Peyer's patch (tissue), 4 donors: ENCODE measurements at regions not wholly inside any gene's neighbourhood (a gene's known extent, or its start where the extent isn't known, plus 50 kb on each side); places are given as distances from the start of the nearest gene placed in this dataset.

Experiments
- DNase-seq, 3 donors: peaks; one replicate each; pipeline ENCODE4 v3.0.0-alpha.2; 2017 to 2019
- H3K27ac ChIP-seq, 4 donors: fragments of 200-600 bp; sonication (generic); one replicate each; pipeline ENCODE4 v1.5.1; 2016 to 2019
- H3K27me3 ChIP-seq, 2 donors: fragments of 200-600 bp; sonication (generic); one replicate each; pipeline ENCODE4 v1.5.1; 2019
- H3K36me3 ChIP-seq, 3 donors: fragments of 200-600 bp; sonication (generic); one replicate each; pipeline ENCODE4 v1.5.1; 2016 to 2019
- H3K4me1 ChIP-seq, 4 donors: fragments of 200-600 bp; sonication (generic); one replicate each; pipeline ENCODE4 v1.5.1; 2016 to 2019
- H3K4me3 ChIP-seq, 4 donors: fragments of 200-600 bp; sonication (generic); 1 replicate in 3 of 4; 2 replicates in 1 of 4; pipeline ENCODE4 v1.5.1; 2016 to 2019; ENCODE audit warnings: mild to moderate bottlenecking in 1 of 4
- H3K9me3 ChIP-seq, 4 donors: fragments of 200-600 bp; sonication (generic); one replicate each; pipeline ENCODE4 v1.5.1; 2016 to 2019; ENCODE audit warnings: mild to moderate bottlenecking in 1 of 4
- CTCF ChIP-seq, 6 experiments: fragments of 450-650 bp in 4 of 6; fragments of 200-600 bp in 2 of 6; sonication (generic) in 1 of 6; IDR thresholded peaks; one replicate each; pipeline ENCODE4 v1.5.1; 2017 to 2019; ENCODE audit warnings: antibody characterized with exemption in 6 of 6, mild to moderate bottlenecking in 3 of 6, moderate library complexity in 1 of 6
- POLR2A ChIP-seq, 2 donors: fragments of 450-650 bp; IDR thresholded peaks; one replicate each; pipeline ENCODE4 v1.5.1; 2017; ENCODE audit warnings: antibody characterized with exemption in 2 of 2, mild to moderate bottlenecking in 2 of 2, moderate library complexity in 2 of 2

GRCh38 chr10:108791794-108792474, 1131.4 kb downstream of the XPNPEP1 start:
- no peak for TF ChIP-seq POLR2A (IDR thresholded peaks at IDR 0.05)
- no peak for TF ChIP-seq CTCF (IDR thresholded peaks at IDR 0.05)
- Histone ChIP-seq H3K36me3 (no peaks in the 10 kb centered on the region), H3K27me3 (no peaks in the 10 kb centered on the region), H3K4me3 (no peak overlapping the region), H3K4me1 (no peaks in the 10 kb centered on the region), H3K9me3 (no peaks in the 10 kb centered on the region), H3K27ac (no peak overlapping the region)
- DNase-seq: no peak

DNA sequence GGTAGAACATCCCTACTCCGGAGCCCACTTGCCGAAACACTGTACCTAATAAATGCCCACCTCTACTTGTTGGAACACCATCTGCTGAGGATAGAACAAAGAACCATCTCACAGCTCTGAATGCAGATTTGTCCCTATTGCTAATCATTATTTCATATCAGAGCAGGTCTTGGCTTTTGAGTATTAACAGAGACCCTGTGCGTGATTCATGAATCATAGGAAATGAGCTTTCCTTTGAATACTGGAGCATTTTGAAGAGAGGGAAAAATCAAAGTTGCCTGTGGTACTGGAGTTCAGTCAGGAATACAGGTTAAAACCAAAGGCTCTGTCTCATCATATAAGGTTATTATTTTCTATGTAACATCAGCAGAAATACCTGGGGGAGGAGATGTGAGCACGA, 1132.3 kb downstream of the XPNPEP1 start:
- H3K36me3 ChIP-seq: no peaks in the 10 kb centered on the region
- TF ChIP-seq POLR2A (IDR thresholded peaks at IDR 0.05) (no peak), CTCF (IDR thresholded peaks at IDR 0.05) (no peak)
- DNase-seq: no peak
- no peaks in the 10 kb centered on the region for H3K9me3 ChIP-seq
- H3K4me3 ChIP-seq: no peak overlapping the region
- no peaks in the 10 kb centered on the region for H3K4me1 ChIP-seq
- H3K27me3 ChIP-seq: no peaks in the 10 kb centered on the region
- H3K27ac ChIP-seq: no peak overlapping the region

GRCh38 chr10:108789919-108790318, 1133.4 kb downstream of the XPNPEP1 start:
- no peak overlapping the region for H3K4me3 ChIP-seq
- H3K9me3 ChIP-seq: peaks cover 0 to 2% (median 0%) of the 10 kb centered on the region in 4 donors
- H3K4me1 ChIP-seq: no peaks in the 10 kb centered on the region
- H3K27me3 ChIP-seq: no peaks in the 10 kb centered on the region
- H3K36me3 ChIP-seq: no peaks in the 10 kb centered on the region
- DNase-seq: no peak
- TF ChIP-seq CTCF (IDR thresholded peaks at IDR 0.05) (no peak), POLR2A (IDR thresholded peaks at IDR 0.05) (no peak)
- no peak overlapping the region for H3K27ac ChIP-seq

DNA sequence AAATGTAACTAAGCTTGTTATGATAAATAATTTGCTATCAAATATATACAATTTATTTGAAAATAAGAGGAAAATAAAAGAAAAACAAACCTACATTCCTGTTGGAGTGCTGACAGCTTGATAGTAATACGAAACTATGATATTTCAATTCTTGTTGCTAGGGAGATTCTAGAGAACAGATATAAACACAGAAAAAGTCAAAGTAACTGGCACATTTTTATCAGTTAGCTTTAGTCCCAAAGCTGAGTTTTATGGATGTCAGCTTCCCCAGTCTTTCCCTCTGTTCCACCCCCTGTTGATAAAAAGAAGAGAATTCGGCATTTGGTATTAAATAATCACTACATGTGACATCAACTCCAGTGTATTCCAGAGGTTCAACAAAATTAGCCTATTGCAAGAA, 1134.0 kb downstream of the XPNPEP1 start:
- H3K27me3 ChIP-seq: no peaks in the 10 kb centered on the region
- DNase-seq: no peak
- H3K4me3 ChIP-seq: no peak overlapping the region
- peaks cover 0 to 7% (median 0%) of the 10 kb centered on the region in 4 donors for H3K9me3 ChIP-seq
- TF ChIP-seq CTCF (IDR thresholded peaks at IDR 0.05) (no peak), POLR2A (IDR thresholded peaks at IDR 0.05) (no peak)
- H3K4me1 ChIP-seq: no peaks in the 10 kb centered on the region
- H3K36me3 ChIP-seq: no peaks in the 10 kb centered on the region
- no peak overlapping the region for H3K27ac ChIP-seq

DNA sequence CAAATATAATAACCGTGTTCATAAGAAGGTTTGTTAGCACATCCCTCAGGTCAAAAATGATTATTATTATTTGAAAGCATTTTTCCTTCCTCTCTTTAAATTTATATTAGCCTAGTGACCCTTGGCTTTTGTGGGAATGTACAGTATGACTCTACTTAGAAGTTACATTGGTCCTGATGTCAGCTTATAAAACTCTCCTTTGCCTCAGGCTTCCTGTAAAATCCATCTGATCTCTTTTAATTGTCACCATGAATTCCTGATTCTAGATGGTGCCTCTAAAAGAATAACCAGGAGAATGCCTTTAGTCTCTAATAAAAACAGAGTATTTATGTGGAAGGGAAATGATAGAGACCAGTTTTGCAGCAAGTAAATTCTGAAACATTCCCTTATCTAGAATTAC, 1134.4 kb downstream of the XPNPEP1 start:
- TF ChIP-seq POLR2A (IDR thresholded peaks at IDR 0.05): no peak
- no peak for TF ChIP-seq CTCF (IDR thresholded peaks at IDR 0.05)
- Histone ChIP-seq H3K36me3 (no peaks in the 10 kb centered on the region), H3K4me1 (no peaks in the 10 kb centered on the region), H3K9me3 (peaks cover 0 to 12% (median 0%) of the 10 kb centered on the region in 4 donors), H3K27ac (no peak overlapping the region), H3K27me3 (no peaks in the 10 kb centered on the region), H3K4me3 (no peak overlapping the region)
- DNase-seq: no peak

DNA sequence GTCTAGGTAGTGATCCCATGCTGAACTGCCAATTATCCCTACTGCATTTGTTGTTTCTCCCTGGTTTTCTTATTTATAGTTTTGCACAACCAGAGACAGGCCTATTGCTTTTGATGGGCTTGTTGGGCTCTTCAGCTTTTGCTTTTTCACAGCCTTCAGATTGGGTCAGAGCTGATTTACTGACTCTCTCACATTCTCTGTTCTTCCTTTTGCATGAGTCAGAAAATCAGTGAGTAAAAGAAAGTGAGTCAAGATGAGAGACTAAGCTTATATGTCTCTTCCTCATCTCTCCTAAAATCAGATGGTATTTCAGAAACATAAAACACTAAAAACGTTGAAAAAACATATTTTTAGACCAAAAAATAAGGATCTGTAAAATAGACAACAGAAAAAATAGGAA, 1135.4 kb downstream of the XPNPEP1 start:
- Histone ChIP-seq H3K4me3 (no peak overlapping the region), H3K36me3 (no peaks in the 10 kb centered on the region), H3K27ac (no peak overlapping the region), H3K9me3 (peaks cover 0 to 12% (median 0%) of the 10 kb centered on the region in 4 donors), H3K27me3 (no peaks in the 10 kb centered on the region), H3K4me1 (no peaks in the 10 kb centered on the region)
- TF ChIP-seq CTCF (IDR thresholded peaks at IDR 0.05): no peak
- DNase-seq: no peak
